MM.1S (cell line): ENCODE measurements at regions not wholly inside any gene's neighbourhood (a gene's known extent, or its start where the extent isn't known, plus 50 kb on each side); places are given as distances from the start of the nearest gene placed in this dataset.

Source experiments
- CTCF ChIP-seq: fragments of 300-600 bp; sonication (generic); IDR thresholded peaks from 2 replicates; pipeline ENCODE4 v1.5.1; 2016; ENCODE audit warnings: antibody characterized with exemption, low read length, mixed read lengths
- EZH2 ChIP-seq: fragments of 300-600 bp; sonication (generic); optimal IDR thresholded peaks from 2 replicates; pipeline ENCODE3; 2017; ENCODE audit warnings: low read depth, mild to moderate bottlenecking, antibody characterized with exemption, low read length, mixed read lengths
- EZH2phosphoT487 ChIP-seq: fragments of 300-600 bp; sonication (generic); IDR thresholded peaks from 2 replicates; pipeline ENCODE4 v1.6.1; 2018; ENCODE audit warnings: antibody characterized with exemption, low read length

GRCh38 chr7:26035552-26035951 is 116.4 kb upstream of the NFE2L3 start:
- TF ChIP-seq CTCF, result no peak
- no peak for TF ChIP-seq EZH2phosphoT487
- TF ChIP-seq EZH2, result no peak
